ENCODE measurements at regions not wholly inside any gene's neighbourhood (a gene's known extent, or its start where the extent isn't known, plus 50 kb on each side); places are given as distances from the start of the nearest gene placed in this dataset.
A peak's percentile ranks its signal among the peaks of the same experiment; 100 is the strongest.
"Not testable (repeated sequence)": the region's sequence is repeated elsewhere in the genome, so short reads cannot be mapped to it uniquely, and the experiment has no call there.

GRCh38 chr12:33786532-33786931 lies 235.8 kb upstream of the ALG10 start:
- DNase-seq: no peak
- Histone ChIP-seq H3K4me1 (no peaks in the 10 kb centered on the region), H3K36me3 (no peaks in the 10 kb centered on the region), H3K9me3 (replicated peaks) (0 out of 2 replicates have a peak, but pooled peaks cover 2% of the 10 kb centered on the region), H3K4me3 (no peak overlapping the region), H3K27me3 (no peaks in the 10 kb centered on the region), H3K27ac (no peak overlapping the region)

GRCh38 chr12:33794954-33795353 lies 227.3 kb upstream of the ALG10 start:
- H3K27ac ChIP-seq: peak overlapping the region; percentile 76
- H3K4me1 ChIP-seq: peaks cover 15% of the 10 kb centered on the region
- no peak overlapping the region for H3K4me3 ChIP-seq
- no peaks in the 10 kb centered on the region for H3K27me3 ChIP-seq
- DNase-seq: no peak
- no peaks in the 10 kb centered on the region for H3K9me3 ChIP-seq (replicated peaks)
- H3K36me3 ChIP-seq: no peaks in the 10 kb centered on the region

GRCh38 chr12:33795536-33795935 lies 226.8 kb upstream of the ALG10 start:
- DNase-seq: peak; percentile 90 to 91
- H3K36me3 ChIP-seq: no peaks in the 10 kb centered on the region
- H3K4me3 ChIP-seq: no peak overlapping the region
- H3K9me3 ChIP-seq (replicated peaks): no peaks in the 10 kb centered on the region
- peak overlapping the region; percentile 76 for H3K27ac ChIP-seq
- H3K27me3 ChIP-seq: no peaks in the 10 kb centered on the region
- peaks cover 15% of the 10 kb centered on the region for H3K4me1 ChIP-seq

GRCh38 chr12:33813536-33813935 lies 208.8 kb upstream of the ALG10 start:
- peak; percentile 68 to 83 for DNase-seq
- Histone ChIP-seq H3K9me3 (replicated peaks) (0 out of 2 replicates have a peak, but pooled peaks cover 3% of the 10 kb centered on the region), H3K27ac (peak overlapping the region; percentile 22; the same call in 1 of the 2 replicates), H3K27me3 (no peaks in the 10 kb centered on the region), H3K36me3 (no peaks in the 10 kb centered on the region), H3K4me1 (peaks cover 19% of the 10 kb centered on the region), H3K4me3 (no peak overlapping the region)

- H3K36me3 ChIP-seq: no peaks in the 10 kb centered on the region
- 0 out of 2 replicates have a peak, but pooled peaks cover 3% of the 10 kb centered on the region for H3K9me3 ChIP-seq (replicated peaks)
- DNase-seq: no peak
- H3K27ac ChIP-seq: no peak overlapping the region
- peaks cover 20% of the 10 kb centered on the region for H3K4me1 ChIP-seq
- no peak overlapping the region for H3K4me3 ChIP-seq
- no peaks in the 10 kb centered on the region for H3K27me3 ChIP-seq
Observed at GRCh38 chr12:33817713-33818112, 204.6 kb upstream of the ALG10 start.

GRCh38 chr12:33818313-33818712 lies 204.0 kb upstream of the ALG10 start:
- 0 out of 2 replicates have a peak, but pooled peaks cover 3% of the 10 kb centered on the region for H3K9me3 ChIP-seq (replicated peaks)
- no peak overlapping the region for H3K27ac ChIP-seq
- peaks cover 14% of the 10 kb centered on the region for H3K4me1 ChIP-seq
- no peak for DNase-seq
- H3K4me3 ChIP-seq: no peak overlapping the region
- H3K27me3 ChIP-seq: no peaks in the 10 kb centered on the region
- no peaks in the 10 kb centered on the region for H3K36me3 ChIP-seq

GRCh38 chr12:33825442-33825841 lies 196.9 kb upstream of the ALG10 start:
- peak in 1 of 2 experiments; percentile 35 for DNase-seq
- no peak overlapping the region; the same call in 1 of the 2 replicates for H3K27ac ChIP-seq
- no peaks in the 10 kb centered on the region for H3K9me3 ChIP-seq (replicated peaks)
- no peaks in the 10 kb centered on the region for H3K27me3 ChIP-seq
- peaks cover 39% of the 10 kb centered on the region for H3K4me1 ChIP-seq
- H3K36me3 ChIP-seq: no peaks in the 10 kb centered on the region
- no peak overlapping the region for H3K4me3 ChIP-seq

- H3K27ac ChIP-seq: no peak overlapping the region; the same call in 1 of the 2 replicates
- no peaks in the 10 kb centered on the region for H3K27me3 ChIP-seq
- no peaks in the 10 kb centered on the region for H3K9me3 ChIP-seq (replicated peaks)
- peaks cover 39% of the 10 kb centered on the region for H3K4me1 ChIP-seq
- H3K36me3 ChIP-seq: no peaks in the 10 kb centered on the region
- no peak for DNase-seq
- H3K4me3 ChIP-seq: no peak overlapping the region
Observed at GRCh38 chr12:33825986-33826602, 196.2 kb upstream of the ALG10 start.

GRCh38 chr12:33828326-33828725 lies 194.0 kb upstream of the ALG10 start:
- no peaks in the 10 kb centered on the region for H3K27me3 ChIP-seq
- peak overlapping the region; percentile 88 for H3K27ac ChIP-seq
- no peaks in the 10 kb centered on the region for H3K9me3 ChIP-seq (replicated peaks)
- H3K4me3 ChIP-seq: no peak overlapping the region
- peaks cover 36% of the 10 kb centered on the region for H3K4me1 ChIP-seq
- H3K36me3 ChIP-seq: no peaks in the 10 kb centered on the region
- DNase-seq: peak; percentile 83 to 95

- H3K36me3 ChIP-seq: no peaks in the 10 kb centered on the region
- no peak overlapping the region for H3K27ac ChIP-seq
- no peaks in the 10 kb centered on the region for H3K9me3 ChIP-seq (replicated peaks)
- H3K27me3 ChIP-seq: no peaks in the 10 kb centered on the region
- no peak overlapping the region for H3K4me3 ChIP-seq
- no peak for DNase-seq
- H3K4me1 ChIP-seq: peaks cover 37% of the 10 kb centered on the region
Observed at GRCh38 chr12:33830070-33830469, 192.2 kb upstream of the ALG10 start.

- H3K4me3 ChIP-seq: no peak overlapping the region
- DNase-seq: no peak
- peaks cover 18% of the 10 kb centered on the region for H3K4me1 ChIP-seq
- no peaks in the 10 kb centered on the region for H3K27me3 ChIP-seq
- no peak overlapping the region for H3K27ac ChIP-seq
- H3K9me3 ChIP-seq (replicated peaks): no peaks in the 10 kb centered on the region
- H3K36me3 ChIP-seq: no peaks in the 10 kb centered on the region
Observed at GRCh38 chr12:33832900-33833299, 189.4 kb upstream of the ALG10 start.

- H3K4me3 ChIP-seq: no peak overlapping the region
- H3K4me1 ChIP-seq: peaks cover 4% of the 10 kb centered on the region
- H3K27ac ChIP-seq: no peak overlapping the region
- no peaks in the 10 kb centered on the region for H3K9me3 ChIP-seq (replicated peaks)
- H3K27me3 ChIP-seq: no peaks in the 10 kb centered on the region
- no peaks in the 10 kb centered on the region for H3K36me3 ChIP-seq
- DNase-seq: no peak
Observed at GRCh38 chr12:33834672-33835071, 187.6 kb upstream of the ALG10 start.

GRCh38 chr12:33876618-33877017 lies 145.7 kb upstream of the ALG10 start:
- Histone ChIP-seq H3K36me3 (no peaks in the 10 kb centered on the region), H3K27ac (no peak overlapping the region), H3K27me3 (no peaks in the 10 kb centered on the region), H3K4me1 (no peaks in the 10 kb centered on the region), H3K4me3 (no peak overlapping the region), H3K9me3 (replicated peaks) (no peaks in the 10 kb centered on the region)
- no peak for DNase-seq

- no peak overlapping the region for H3K27ac ChIP-seq
- no peaks in the 10 kb centered on the region for H3K4me1 ChIP-seq
- H3K27me3 ChIP-seq: no peaks in the 10 kb centered on the region
- H3K36me3 ChIP-seq: no peaks in the 10 kb centered on the region
- DNase-seq: no peak
- H3K4me3 ChIP-seq: no peak overlapping the region
- no peaks in the 10 kb centered on the region for H3K9me3 ChIP-seq (replicated peaks)
Observed at GRCh38 chr12:33892425-33892824, 129.9 kb upstream of the ALG10 start.

GRCh38 chr12:33920460-33920859 lies 101.8 kb upstream of the ALG10 start:
- not testable (repeated sequence) for DNase-seq; H3K4me3 ChIP-seq; H3K4me1 ChIP-seq; H3K27me3 ChIP-seq; H3K9me3 ChIP-seq (replicated peaks); H3K36me3 ChIP-seq; H3K27ac ChIP-seq

- no peak for DNase-seq
- no peaks in the 10 kb centered on the region for H3K4me1 ChIP-seq
- no peak overlapping the region for H3K4me3 ChIP-seq
- no peaks in the 10 kb centered on the region for H3K27me3 ChIP-seq
- no peaks in the 10 kb centered on the region for H3K36me3 ChIP-seq
- no peak overlapping the region for H3K27ac ChIP-seq
- H3K9me3 ChIP-seq (replicated peaks): no peaks in the 10 kb centered on the region
Observed at GRCh38 chr12:33926095-33926494, 96.2 kb upstream of the ALG10 start.

Measured in SJCRH30 (cell line).